MCF 10A (cell line): ENCODE measurements at regions not wholly inside any gene's neighbourhood (a gene's known extent, or its start where the extent isn't known, plus 50 kb on each side); places are given as distances from the start of the nearest gene placed in this dataset.

Source experiments
- BruUV-seq: library from RNA; stranded (reverse); fragments of 400-500 nt; replicated peaks from 2 replicates; lab custom pipeline; 2021; lab: Mats Ljungman, UMichigan
- CTCF ChIA-PET: fragments of 300-600 bp; sonication (Branson Sonifier 250); formaldehyde crosslinking; extraction: SDS; loops from one replicate; lab custom pipeline; 2021; ENCODE audit warnings: antibody characterized with exemption, inconsistent platforms; lab: Yijun Ruan, JAX
- POLR2A ChIA-PET: fragments of 300-600, 350-650 bp; sonication (Branson Sonifier 250); formaldehyde crosslinking; extraction: SDS; loops from one replicate; lab custom pipeline; 2020; ENCODE audit warnings: antibody characterized with exemption, inconsistent platforms; lab: Yijun Ruan, JAX
- DNase-seq: peaks from one replicate; pipeline ENCODE4 v3.0.0-alpha.2; 2018; ENCODE audit not compliant: unreplicated experiment
- H3K27ac Mint-ChIP-seq: one replicate; pipeline ENCODE4 v1.8.0; 2022; ENCODE audit warnings: mild to moderate bottlenecking, low read depth, mixed read lengths; ENCODE audit not compliant: unreplicated experiment
- H3K27me3 Mint-ChIP-seq: one replicate; pipeline ENCODE4 v1.8.0; 2022; ENCODE audit warnings: mixed read lengths; ENCODE audit not compliant: insufficient read depth, unreplicated experiment
- H3K36me3 Mint-ChIP-seq: one replicate; pipeline ENCODE4 v1.8.0; 2022; ENCODE audit warnings: mild to moderate bottlenecking, moderate library complexity, mixed read lengths; ENCODE audit not compliant: insufficient read depth, unreplicated experiment
- H3K4me1 Mint-ChIP-seq: one replicate; pipeline ENCODE4 v1.8.0; 2022; ENCODE audit warnings: mixed read lengths; ENCODE audit not compliant: insufficient read depth, unreplicated experiment
- H3K4me3 Mint-ChIP-seq: one replicate; pipeline ENCODE4 v1.8.0; 2022; ENCODE audit warnings: mild to moderate bottlenecking, moderate library complexity, mixed read lengths; ENCODE audit not compliant: unreplicated experiment
- H3K9me3 Mint-ChIP-seq: one replicate; pipeline ENCODE4 v1.8.0; 2022; ENCODE audit warnings: mixed read lengths; ENCODE audit not compliant: unreplicated experiment
- CTCF ChIP-seq: fragments of 200-600 bp; IDR thresholded peaks from one replicate; pipeline ENCODE4 v1.8.0; 2022; ENCODE audit warnings: antibody characterized with exemption, mild to moderate bottlenecking; ENCODE audit not compliant: unreplicated experiment
- intact Hi-C: fragments of 100-400 bp; cut with micrococcal nuclease; formaldehyde crosslinking; loops from 2 replicates; pipeline ENCODE4 v1.14.1; 2022

DNA sequence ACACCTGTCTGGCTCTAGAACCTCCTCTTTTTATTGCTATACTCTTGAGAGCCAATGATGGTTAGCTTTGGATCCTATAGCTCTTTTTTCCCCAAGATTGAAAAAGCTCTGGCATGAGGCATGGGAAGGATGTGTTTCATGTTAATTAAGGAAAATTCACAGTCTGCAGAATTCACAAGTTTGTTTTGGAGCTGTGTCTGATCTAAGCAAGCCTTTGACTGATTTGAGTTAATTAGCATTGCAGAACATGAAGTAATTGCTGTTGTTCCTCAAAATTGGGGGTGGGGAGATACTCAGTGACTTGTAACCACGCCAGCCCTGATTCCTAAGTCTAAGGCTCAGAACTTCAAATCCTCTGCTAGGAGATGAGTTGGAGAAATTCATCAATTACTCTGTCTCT, 205.0 kb downstream of the SUDS3 start:
- BruUV-seq, result no TSS peak
- no peak overlapping the region for H3K27ac Mint-ChIP-seq
- intact Hi-C loops, result no loop called here

GRCh38 chr12:118582863-118583262, 206.5 kb downstream of the SUDS3 start:
- TF ChIP-seq CTCF, result no peak
- BruUV-seq, result no TSS peak
- Mint-ChIP-seq H3K36me3 (peaks cover 6% of the 10 kb centered on the region), H3K27ac (no peak overlapping the region), H3K9me3 (peaks cover 15% of the 10 kb centered on the region), H3K27me3 (no peaks in the 10 kb centered on the region), H3K4me3 (no peak overlapping the region), H3K4me1 (no peaks in the 10 kb centered on the region)
- intact Hi-C loops, result no loop called here
- DNase-seq, result no peak
- CTCF ChIA-PET, result no interaction called here
- POLR2A ChIA-PET, result no interaction called here

More for the DNA sequence above, 205.0 kb downstream of the SUDS3 start:
- POLR2A ChIA-PET, result no interaction called here
- Mint-ChIP-seq H3K4me1 (no peaks in the 10 kb centered on the region), H3K36me3 (peaks cover 6% of the 10 kb centered on the region), H3K9me3 (peaks cover 15% of the 10 kb centered on the region), H3K4me3 (no peak overlapping the region), H3K27me3 (no peaks in the 10 kb centered on the region)
- no peak for TF ChIP-seq CTCF
- CTCF ChIA-PET, result no interaction called here
- no peak for DNase-seq

- no peak overlapping the region for H3K4me3 Mint-ChIP-seq
- POLR2A ChIA-PET, result no interaction called here
- H3K27me3 Mint-ChIP-seq, result no peaks in the 10 kb centered on the region
- intact Hi-C loops, result no loop called here
- CTCF ChIA-PET, result interaction anchor here (0.6 kb wide), 1 partner anchor 11 kb away, joined by 3 read pairs; no protein-coding TSS in a partner anchor
- H3K9me3 Mint-ChIP-seq, result peaks cover 15% of the 10 kb centered on the region
- no peak overlapping the region for H3K27ac Mint-ChIP-seq
- H3K36me3 Mint-ChIP-seq, result peaks cover 6% of the 10 kb centered on the region
- BruUV-seq, result no TSS peak
- no peak for DNase-seq
- TF ChIP-seq CTCF, result no peak
- H3K4me1 Mint-ChIP-seq, result no peaks in the 10 kb centered on the region
Measured at GRCh38 chr12:118586433-118586832, 210.1 kb downstream of the SUDS3 start.

- POLR2A ChIA-PET, result no interaction called here
- TF ChIP-seq CTCF, result no peak
- Mint-ChIP-seq H3K36me3 (peaks cover 6% of the 10 kb centered on the region), H3K9me3 (peaks cover 7% of the 10 kb centered on the region), H3K4me3 (no peak overlapping the region), H3K4me1 (no peaks in the 10 kb centered on the region), H3K27ac (no peak overlapping the region), H3K27me3 (no peaks in the 10 kb centered on the region)
- no TSS peak for BruUV-seq
- CTCF ChIA-PET, result no interaction called here
- DNase-seq, result no peak
- intact Hi-C loops, result no loop called here
Measured at GRCh38 chr12:118589162-118589561, 212.8 kb downstream of the SUDS3 start.
